ENCODE measurements at regions not wholly inside any gene's neighbourhood (a gene's known extent, or its start where the extent isn't known, plus 50 kb on each side); places are given as distances from the start of the nearest gene placed in this dataset.

DNA sequence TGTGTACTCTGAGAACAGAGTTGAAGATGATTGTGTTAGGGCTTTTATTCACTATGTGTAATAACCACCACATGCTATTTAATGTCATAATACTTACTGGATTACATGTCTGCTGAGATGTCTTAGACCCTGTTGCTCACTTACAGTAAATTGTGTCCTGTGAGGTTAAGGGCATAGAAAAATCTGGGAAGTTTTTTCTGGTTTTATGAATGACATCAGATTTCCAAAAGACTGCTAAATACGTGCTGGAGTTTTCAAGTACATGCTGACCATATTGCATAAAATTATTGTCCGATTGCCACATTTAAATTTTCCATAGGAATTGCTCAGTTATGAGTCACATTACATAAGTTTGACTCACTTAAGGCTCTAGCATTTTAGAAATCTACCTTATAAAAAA is 96.7 kb upstream of the COL5A2 start:
- DNase-seq (ENCODE audit: low read depth): peak; percentile 63
- TF ChIP-seq, protein P1, sequence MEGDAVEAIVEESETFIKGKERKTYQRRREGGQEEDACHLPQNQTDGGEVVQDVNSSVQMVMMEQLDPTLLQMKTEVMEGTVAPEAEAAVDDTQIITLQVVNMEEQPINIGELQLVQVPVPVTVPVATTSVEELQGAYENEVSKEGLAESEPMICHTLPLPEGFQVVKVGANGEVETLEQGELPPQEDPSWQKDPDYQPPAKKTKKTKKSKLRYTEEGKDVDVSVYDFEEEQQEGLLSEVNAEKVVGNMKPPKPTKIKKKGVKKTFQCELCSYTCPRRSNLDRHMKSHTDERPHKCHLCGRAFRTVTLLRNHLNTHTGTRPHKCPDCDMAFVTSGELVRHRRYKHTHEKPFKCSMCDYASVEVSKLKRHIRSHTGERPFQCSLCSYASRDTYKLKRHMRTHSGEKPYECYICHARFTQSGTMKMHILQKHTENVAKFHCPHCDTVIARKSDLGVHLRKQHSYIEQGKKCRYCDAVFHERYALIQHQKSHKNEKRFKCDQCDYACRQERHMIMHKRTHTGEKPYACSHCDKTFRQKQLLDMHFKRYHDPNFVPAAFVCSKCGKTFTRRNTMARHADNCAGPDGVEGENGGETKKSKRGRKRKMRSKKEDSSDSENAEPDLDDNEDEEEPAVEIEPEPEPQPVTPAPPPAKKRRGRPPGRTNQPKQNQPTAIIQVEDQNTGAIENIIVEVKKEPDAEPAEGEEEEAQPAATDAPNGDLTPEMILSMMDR (IDR thresholded peaks at IDR 0.05; ENCODE audit: low read depth, low read length, missing control alignments): no peak
- in situ Hi-C loops (cut with HindIII; ENCODE audit: low sequenced_read_pairs): no loop called here
- no peak overlapping the region for H3K4me3 ChIP-seq (ENCODE audit: low read depth, low read length)

DNA sequence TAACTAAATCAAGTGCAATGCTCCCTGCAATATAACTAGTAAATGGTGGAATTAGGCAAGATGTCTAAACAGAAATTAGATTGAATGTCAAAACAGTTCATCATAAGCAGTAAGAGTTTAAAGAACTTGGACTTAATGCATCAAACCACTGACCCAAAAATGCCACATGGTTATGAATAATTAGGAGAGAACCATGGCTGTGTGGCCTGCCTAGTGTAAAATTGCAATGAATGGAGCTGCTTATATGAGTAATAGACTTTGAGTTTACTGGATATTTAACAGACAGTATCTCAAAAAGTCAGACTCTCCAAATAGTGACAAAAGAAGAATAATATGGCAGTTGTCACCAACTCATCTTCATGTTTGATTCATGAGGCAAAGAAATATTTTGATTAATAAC is 101.6 kb upstream of the COL5A2 start:
- in situ Hi-C loops (cut with HindIII; ENCODE audit: low sequenced_read_pairs): no loop called here
- no peak overlapping the region for H3K4me3 ChIP-seq (ENCODE audit: low read depth, low read length)
- DNase-seq (ENCODE audit: low read depth): no peak
- TF ChIP-seq, protein P1 (IDR thresholded peaks at IDR 0.05; ENCODE audit: low read depth, low read length, missing control alignments): no peak

DNA sequence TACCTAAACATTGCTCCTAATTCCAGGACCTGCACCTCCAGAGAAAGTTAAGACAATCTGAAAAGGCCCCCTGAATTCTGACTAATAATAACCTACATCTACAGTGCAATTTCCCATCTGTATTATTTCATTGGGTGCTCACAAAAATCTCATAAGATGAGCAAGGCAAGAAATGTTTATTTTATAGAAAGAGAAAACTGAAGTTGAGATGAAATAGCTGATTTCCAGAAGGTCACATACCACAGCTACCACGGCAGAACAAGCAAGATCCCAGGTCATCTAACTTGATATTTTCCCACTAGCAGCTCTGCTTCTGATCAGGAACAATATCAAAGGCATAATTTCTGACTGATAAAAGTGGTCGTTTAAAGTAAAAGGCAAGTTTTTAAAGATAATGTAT is 105.8 kb upstream of the COL5A2 start:
- in situ Hi-C loops (cut with HindIII; ENCODE audit: low sequenced_read_pairs): no loop called here
- H3K4me3 ChIP-seq (ENCODE audit: low read depth, low read length): no peak overlapping the region
- TF ChIP-seq, protein P1 (IDR thresholded peaks at IDR 0.05; ENCODE audit: low read depth, low read length, missing control alignments): no peak
- no peak for DNase-seq (ENCODE audit: low read depth)

DNA sequence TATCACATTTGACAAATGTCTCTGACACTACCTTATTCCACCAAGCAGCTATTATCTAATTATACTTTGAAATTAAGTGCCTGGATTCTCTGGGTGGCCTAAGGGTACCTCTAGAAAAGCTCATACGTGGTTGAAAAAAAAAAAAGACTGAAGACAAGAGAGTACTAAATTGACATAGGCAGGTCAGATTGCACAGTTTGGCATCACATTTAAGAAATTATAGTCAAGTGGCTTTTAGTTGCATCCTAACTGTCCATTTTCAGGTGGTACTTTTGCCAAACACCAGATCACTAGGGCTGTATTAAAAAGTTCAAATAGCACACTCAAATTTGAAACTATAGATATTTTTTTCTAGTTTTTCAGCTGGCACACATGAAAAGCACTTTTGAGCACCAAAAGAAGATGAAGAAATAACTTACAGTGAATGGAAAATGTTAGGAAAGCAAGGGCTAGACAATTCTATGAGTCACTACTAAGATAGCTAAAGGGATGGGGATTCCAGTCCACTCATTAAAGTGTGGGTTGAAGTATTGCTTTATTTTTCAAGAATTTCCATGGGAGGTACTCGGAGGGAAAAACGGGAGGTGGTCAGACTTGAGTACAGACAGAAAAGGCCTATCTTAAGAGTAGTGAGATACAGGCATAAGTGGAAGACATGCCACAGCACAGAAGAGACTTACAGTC is 106.5 kb upstream of the COL5A2 start:
- TF ChIP-seq, protein P1 (IDR thresholded peaks at IDR 0.05; ENCODE audit: low read depth, low read length, missing control alignments): no peak
- peak; percentile 81 for DNase-seq (ENCODE audit: low read depth)
- in situ Hi-C loops (cut with HindIII; ENCODE audit: low sequenced_read_pairs): no loop called here
- no peak overlapping the region for H3K4me3 ChIP-seq (ENCODE audit: low read depth, low read length)

DNA sequence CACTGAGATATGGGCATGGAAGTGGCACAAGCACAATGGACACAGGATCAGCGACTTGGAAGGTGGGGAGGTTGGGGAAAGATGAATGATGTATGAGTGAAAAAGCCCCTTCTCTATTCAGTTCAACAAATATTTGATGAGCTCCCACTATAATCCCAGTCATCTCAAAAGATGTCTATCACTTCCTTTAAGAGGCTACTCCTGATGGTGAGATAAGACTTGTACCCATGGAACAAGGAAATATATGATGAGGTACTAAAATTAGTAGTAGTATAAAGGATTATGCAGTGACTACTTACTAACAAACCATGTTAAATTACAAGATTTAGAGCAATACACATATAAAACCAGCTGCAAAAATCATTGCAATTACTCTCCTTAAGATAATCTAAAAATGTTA is 107.8 kb upstream of the COL5A2 start:
- DNase-seq (ENCODE audit: low read depth): no peak
- in situ Hi-C loops (cut with HindIII; ENCODE audit: low sequenced_read_pairs): no loop called here
- TF ChIP-seq, protein P1 (IDR thresholded peaks at IDR 0.05; ENCODE audit: low read depth, low read length, missing control alignments): no peak
- no peak overlapping the region for H3K4me3 ChIP-seq (ENCODE audit: low read depth, low read length)

DNA sequence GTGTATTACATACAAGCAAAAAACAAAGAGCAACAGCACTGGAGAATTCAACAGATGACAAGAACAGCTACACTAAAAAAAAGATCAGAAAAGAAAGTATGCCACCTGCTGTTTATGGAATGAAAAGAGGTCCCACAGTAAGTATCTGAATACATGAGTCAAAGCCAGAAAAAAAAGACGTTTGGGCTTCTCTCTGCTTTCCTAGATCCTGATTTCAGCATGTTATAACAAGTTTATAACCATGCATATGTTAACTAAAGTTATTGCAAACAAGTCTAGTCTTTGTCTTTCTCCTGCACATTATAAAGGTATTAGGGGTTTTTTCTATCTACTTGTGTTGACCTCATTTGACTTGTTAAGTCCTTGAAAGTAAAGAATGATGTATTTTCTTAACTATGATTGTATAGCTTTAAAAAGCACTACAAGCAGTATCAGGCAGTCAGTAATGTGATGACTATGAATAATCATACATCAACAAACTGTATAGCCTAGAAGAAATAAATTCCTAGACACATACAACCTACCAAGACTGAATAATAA is 108.5 kb upstream of the COL5A2 start:
- in situ Hi-C loops (cut with HindIII; ENCODE audit: low sequenced_read_pairs): no loop called here
- no peak overlapping the region for H3K4me3 ChIP-seq (ENCODE audit: low read depth, low read length)
- TF ChIP-seq, protein P1 (IDR thresholded peaks at IDR 0.05; ENCODE audit: low read depth, low read length, missing control alignments): peak; percentile 14
- peak; percentile 83 for DNase-seq (ENCODE audit: low read depth)
